GM21825 (cell line): ENCODE measurements at regions not wholly inside any gene's neighbourhood (a gene's known extent, or its start where the extent isn't known, plus 50 kb on each side); places are given as distances from the start of the nearest gene placed in this dataset.

ENCODE experiments used
- ATAC-seq: cut with Tn5 transposase; IDR thresholded peaks from one replicate; pipeline ENCODE4 v1.9.1; 2021; ENCODE audit warnings: mild to moderate bottlenecking, moderate library complexity; ENCODE audit not compliant: unreplicated experiment

GRCh38 chr11:111194860-111195568, 50.5 kb upstream of the POU2AF2 start:
- ATAC-seq: no peak

- ATAC-seq: no peak
Measured at GRCh38 chr11:111193924-111194490, 51.5 kb upstream of the POU2AF2 start.

GRCh38 chr11:111189466-111189865, 56.1 kb upstream of the POU2AF2 start:
- ATAC-seq: no peak

- ATAC-seq: no peak
Measured at GRCh38 chr11:111186308-111186915, 59.1 kb upstream of the POU2AF2 start.

GRCh38 chr11:111185266-111185665, 60.3 kb upstream of the POU2AF2 start:
- ATAC-seq: no peak

- ATAC-seq: no peak
Measured at GRCh38 chr11:111183706-111184105, 61.8 kb upstream of the POU2AF2 start.

GRCh38 chr11:111179184-111179910, 66.2 kb upstream of the POU2AF2 start:
- no peak for ATAC-seq

GRCh38 chr11:111177037-111177871, 68.3 kb upstream of the POU2AF2 start:
- peak; percentile 79 for ATAC-seq

GRCh38 chr11:111176603-111177002, 68.9 kb upstream of the POU2AF2 start:
- ATAC-seq: peak; percentile 40

GRCh38 chr11:111173221-111173620, 72.3 kb upstream of the POU2AF2 start:
- no peak for ATAC-seq

- ATAC-seq: no peak
Measured at GRCh38 chr11:111172321-111172862, 73.1 kb upstream of the POU2AF2 start.

- no peak for ATAC-seq
Measured at GRCh38 chr11:111170761-111171379, 74.7 kb upstream of the POU2AF2 start.

GRCh38 chr11:111169367-111169766, 76.2 kb upstream of the POU2AF2 start:
- ATAC-seq: no peak

GRCh38 chr11:111168871-111169270, 76.7 kb upstream of the POU2AF2 start:
- ATAC-seq: no peak

GRCh38 chr11:111167666-111168065, 77.9 kb upstream of the POU2AF2 start:
- no peak for ATAC-seq

GRCh38 chr11:111166598-111166997, 78.9 kb upstream of the POU2AF2 start:
- no peak for ATAC-seq

- no peak for ATAC-seq
Measured at GRCh38 chr11:111162305-111162704, 83.2 kb upstream of the POU2AF2 start.

GRCh38 chr11:111157571-111157970, 88.0 kb upstream of the POU2AF2 start:
- ATAC-seq: no peak

GRCh38 chr11:111155021-111155420, 90.5 kb upstream of the POU2AF2 start:
- ATAC-seq: no peak

- no peak for ATAC-seq
Measured at GRCh38 chr11:111153194-111153593, 92.3 kb upstream of the POU2AF2 start.
